CD8-positive, alpha-beta memory T cell (primary cell): ENCODE measurements at regions not wholly inside any gene's neighbourhood (a gene's known extent, or its start where the extent isn't known, plus 50 kb on each side); places are given as distances from the start of the nearest gene placed in this dataset.

Source experiments
- CTCF ChIA-PET: fragments of 350-600 bp; sonication (Branson Sonifier 250); formaldehyde crosslinking; loops from one replicate; lab custom pipeline; 2021; ENCODE audit warnings: antibody characterized with exemption; lab: Charles Lee
- POLR2A ChIA-PET: fragments of 350-600 bp; sonication (Branson Sonifier 250); formaldehyde crosslinking; loops from one replicate; lab custom pipeline; 2021; ENCODE audit warnings: antibody characterized with exemption; lab: Charles Lee
- DNase-seq, 5 donors: peaks; one replicate each; pipeline versions ENCODE4 v3.0.0 to v3.0.0-alpha.2; 2020 to 2022; ENCODE audit warnings: mixed read lengths in 1 of 5
- H3K27ac ChIP-seq: one replicate; pipeline ENCODE4 v1.7.0; 2013; ENCODE audit warnings: low read depth, mild to moderate bottlenecking, low read length, moderate library complexity
- H3K27me3 ChIP-seq: 2 replicates; pipeline ENCODE4 v1.7.0; 2013; ENCODE audit warnings: low read length, mild to moderate bottlenecking; ENCODE audit not compliant: insufficient read depth, poor library complexity, severe bottlenecking
- H3K36me3 ChIP-seq: 2 replicates; pipeline ENCODE4 v1.7.0; 2013; ENCODE audit warnings: mild to moderate bottlenecking, low read length, moderate library complexity; ENCODE audit not compliant: insufficient read depth
- H3K4me1 ChIP-seq: 2 replicates; pipeline ENCODE4 v1.7.0; 2013; ENCODE audit warnings: mild to moderate bottlenecking, low read length, moderate library complexity; ENCODE audit not compliant: insufficient read depth
- H3K4me3 ChIP-seq: 2 replicates; pipeline ENCODE4 v1.7.0; 2013; ENCODE audit warnings: mild to moderate bottlenecking, low read length
- H3K9me3 ChIP-seq: 2 replicates; pipeline ENCODE4 v1.7.0; 2013; ENCODE audit warnings: mild to moderate bottlenecking, low read length
- H3K27ac Mint-ChIP-seq, 8 donors: one replicate each; pipeline ENCODE4 v1.8.0; 2020 to 2021; ENCODE audit warnings: mixed read lengths in 8 of 8, mild to moderate bottlenecking in 6 of 8, inconsistent platforms in 3 of 8, moderate library complexity in 3 of 8
- H3K27me3 Mint-ChIP-seq, 2 donors: one replicate each; pipeline ENCODE4 v1.8.0; 2020 to 2021; ENCODE audit warnings: mixed read lengths in 2 of 2, mild to moderate bottlenecking in 1 of 2, moderate library complexity in 1 of 2
- H3K36me3 Mint-ChIP-seq, 3 donors: one replicate each; pipeline ENCODE4 v1.8.0; 2020 to 2021; ENCODE audit warnings: mixed read lengths in 3 of 3, inconsistent platforms in 1 of 3, mild to moderate bottlenecking in 1 of 3
- H3K4me1 Mint-ChIP-seq, 3 donors: one replicate each; pipeline ENCODE4 v1.8.0; 2020 to 2021; ENCODE audit warnings: mixed read lengths in 3 of 3, inconsistent platforms in 1 of 3, mild to moderate bottlenecking in 1 of 3
- H3K4me3 Mint-ChIP-seq, 7 donors: one replicate each; pipeline ENCODE4 v1.8.0; 2020 to 2021; ENCODE audit warnings: mixed read lengths in 7 of 7, mild to moderate bottlenecking in 6 of 7, moderate library complexity in 4 of 7, inconsistent platforms in 2 of 7
- H3K9me3 Mint-ChIP-seq, 5 donors: one replicate each; pipeline ENCODE4 v1.8.0; 2020 to 2022; ENCODE audit warnings: mixed read lengths in 5 of 5, mild to moderate bottlenecking in 3 of 5, moderate library complexity in 2 of 5, inconsistent platforms in 1 of 5

DNA sequence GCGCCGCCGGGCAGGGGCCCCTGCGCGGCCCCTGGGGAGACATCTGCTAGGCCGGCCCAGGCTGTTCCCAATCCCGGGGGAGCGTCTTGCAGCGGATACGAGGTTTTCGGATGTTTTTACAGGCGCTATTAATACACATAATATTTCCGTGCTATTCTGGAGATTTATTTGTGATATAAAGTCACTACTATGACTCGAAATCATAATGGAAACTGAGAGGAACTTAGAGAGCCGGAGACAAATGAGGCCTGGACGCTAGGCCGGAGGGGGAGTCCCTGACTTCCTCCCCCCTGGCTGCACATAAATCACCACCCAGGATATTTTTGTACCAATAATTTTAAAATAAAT, 91.7 kb upstream of the ANO1 start:
- no peaks in the 10 kb centered on the region for H3K4me1 ChIP-seq
- CTCF ChIA-PET = no interaction called here
- no peak for DNase-seq
- no peak overlapping the region for H3K4me3 ChIP-seq
- no peaks in the 10 kb centered on the region for H3K36me3 ChIP-seq
- H3K9me3 Mint-ChIP-seq = no peaks in the 10 kb centered on the region
- no peak overlapping the region for H3K27ac ChIP-seq
- no peaks in the 10 kb centered on the region for H3K27me3 ChIP-seq
- H3K36me3 Mint-ChIP-seq = no peaks in the 10 kb centered on the region
- no peak overlapping the region for H3K4me3 Mint-ChIP-seq
- H3K9me3 ChIP-seq = no peaks in the 10 kb centered on the region
- POLR2A ChIA-PET = no interaction called here
- no peaks in the 10 kb centered on the region for H3K4me1 Mint-ChIP-seq
- peaks cover 20 to 69% of the 10 kb centered on the region in 2 donors for H3K27me3 Mint-ChIP-seq
- no peak overlapping the region for H3K27ac Mint-ChIP-seq

DNA sequence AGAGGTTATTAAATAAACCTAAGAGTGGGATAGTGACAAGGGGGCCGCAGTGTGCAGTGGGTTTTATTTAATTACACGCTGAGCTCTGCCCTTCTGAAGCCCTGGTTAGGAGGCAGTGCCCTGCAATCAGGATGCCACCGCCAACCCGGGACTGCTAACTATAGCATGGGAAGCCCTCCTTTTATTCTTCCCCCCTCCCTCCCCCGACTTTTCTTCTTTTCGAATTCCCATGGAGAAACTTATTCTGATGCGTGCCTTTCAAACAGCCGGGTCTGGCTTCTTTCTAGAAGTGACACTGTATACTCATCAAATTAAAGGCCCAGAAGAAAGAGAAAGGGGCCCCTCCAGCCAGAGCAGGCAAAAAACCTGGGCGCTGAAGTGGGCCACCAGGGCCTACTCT, 91.3 kb upstream of the ANO1 start:
- H3K9me3 Mint-ChIP-seq = no peaks in the 10 kb centered on the region
- H3K27me3 Mint-ChIP-seq = peaks cover 20 to 66% of the 10 kb centered on the region in 2 donors
- Histone ChIP-seq H3K36me3 (no peaks in the 10 kb centered on the region), H3K4me3 (no peak overlapping the region), H3K27me3 (no peaks in the 10 kb centered on the region), H3K27ac (no peak overlapping the region), H3K9me3 (no peaks in the 10 kb centered on the region), H3K4me1 (no peaks in the 10 kb centered on the region)
- CTCF ChIA-PET = no interaction called here
- no peak for DNase-seq
- no peak overlapping the region for H3K27ac Mint-ChIP-seq
- no peaks in the 10 kb centered on the region for H3K4me1 Mint-ChIP-seq
- H3K36me3 Mint-ChIP-seq = no peaks in the 10 kb centered on the region
- H3K4me3 Mint-ChIP-seq = no peak overlapping the region
- POLR2A ChIA-PET = no interaction called here

DNA sequence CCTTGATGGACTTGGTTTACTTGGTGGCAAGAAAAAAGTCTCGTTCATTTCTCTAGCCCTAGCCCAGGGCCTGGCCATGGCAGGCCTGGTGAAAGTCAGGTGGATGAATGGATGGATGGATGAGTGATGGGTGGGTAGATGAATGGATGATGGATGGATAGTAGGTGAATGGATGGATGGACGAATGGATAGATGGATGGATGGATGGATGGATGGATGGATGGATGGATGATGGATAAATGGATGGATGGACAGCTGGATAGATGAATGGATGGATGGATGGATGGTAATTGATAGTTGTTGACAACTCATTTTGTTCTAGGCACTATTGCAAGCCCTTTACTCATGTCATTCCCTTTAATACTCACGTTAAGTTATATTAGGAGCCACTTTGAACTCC, 86.1 kb upstream of the ANO1 start:
- Histone ChIP-seq H3K4me1 (no peaks in the 10 kb centered on the region), H3K9me3 (no peaks in the 10 kb centered on the region), H3K27me3 (no peaks in the 10 kb centered on the region), H3K36me3 (no peaks in the 10 kb centered on the region), H3K4me3 (no peak overlapping the region), H3K27ac (no peak overlapping the region)
- no peak overlapping the region for H3K27ac Mint-ChIP-seq
- ChIA-PET CTCF (no interaction called here), POLR2A (no interaction called here)
- H3K27me3 Mint-ChIP-seq = peaks cover 16 to 31% of the 10 kb centered on the region in 2 donors
- H3K4me3 Mint-ChIP-seq = no peak overlapping the region
- H3K36me3 Mint-ChIP-seq = no peaks in the 10 kb centered on the region
- no peaks in the 10 kb centered on the region for H3K4me1 Mint-ChIP-seq
- H3K9me3 Mint-ChIP-seq = peaks cover 0 to 8% (median 3%) of the 10 kb centered on the region in 5 donors
- no peak for DNase-seq

DNA sequence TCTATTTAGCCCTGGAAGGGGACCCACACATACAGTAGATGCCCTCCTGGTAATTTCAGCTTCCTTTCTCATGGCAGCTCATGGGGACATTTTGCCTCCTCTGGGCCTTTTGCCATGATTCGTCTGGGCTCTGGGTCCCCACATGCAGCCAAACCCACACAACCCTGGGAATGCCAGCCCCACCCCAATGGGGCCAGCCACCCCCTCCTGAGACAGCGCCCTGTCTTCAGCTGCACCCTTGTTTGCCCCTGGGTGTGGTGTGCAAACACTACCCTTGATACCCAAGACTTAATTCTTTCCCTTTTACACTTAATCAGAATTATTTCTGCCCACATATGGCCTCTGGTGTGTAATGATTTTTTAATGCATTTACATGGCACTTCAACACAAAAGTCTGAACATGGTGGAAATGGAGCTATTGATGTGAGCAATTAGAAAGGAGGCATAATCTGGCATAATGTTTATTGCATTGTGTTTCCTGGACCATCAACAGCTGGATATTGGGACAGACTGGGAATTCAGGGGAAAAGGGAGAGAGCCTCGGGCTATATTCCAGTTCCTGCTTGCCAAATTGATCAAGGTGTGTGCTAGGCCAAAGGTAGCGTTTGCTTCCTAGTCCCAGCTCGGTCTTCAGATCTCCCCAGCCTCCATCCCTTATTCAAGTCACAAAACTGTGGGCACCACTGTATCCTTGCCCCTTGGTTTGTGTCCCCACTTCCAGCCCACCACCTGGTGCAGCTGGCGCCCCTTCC, 85.0 kb upstream of the ANO1 start:
- Mint-ChIP-seq H3K4me1 (no peaks in the 10 kb centered on the region), H3K9me3 (peaks cover 0 to 8% (median 3%) of the 10 kb centered on the region in 5 donors), H3K36me3 (no peaks in the 10 kb centered on the region), H3K4me3 (no peak overlapping the region), H3K27ac (no peak overlapping the region), H3K27me3 (peaks cover 12 to 33% of the 10 kb centered on the region in 2 donors)
- ChIA-PET POLR2A (no interaction called here), CTCF (no interaction called here)
- H3K4me3 ChIP-seq = no peak overlapping the region
- no peaks in the 10 kb centered on the region for H3K9me3 ChIP-seq
- H3K27me3 ChIP-seq = no peaks in the 10 kb centered on the region
- no peaks in the 10 kb centered on the region for H3K36me3 ChIP-seq
- DNase-seq = no peak
- H3K27ac ChIP-seq = no peak overlapping the region
- no peaks in the 10 kb centered on the region for H3K4me1 ChIP-seq

DNA sequence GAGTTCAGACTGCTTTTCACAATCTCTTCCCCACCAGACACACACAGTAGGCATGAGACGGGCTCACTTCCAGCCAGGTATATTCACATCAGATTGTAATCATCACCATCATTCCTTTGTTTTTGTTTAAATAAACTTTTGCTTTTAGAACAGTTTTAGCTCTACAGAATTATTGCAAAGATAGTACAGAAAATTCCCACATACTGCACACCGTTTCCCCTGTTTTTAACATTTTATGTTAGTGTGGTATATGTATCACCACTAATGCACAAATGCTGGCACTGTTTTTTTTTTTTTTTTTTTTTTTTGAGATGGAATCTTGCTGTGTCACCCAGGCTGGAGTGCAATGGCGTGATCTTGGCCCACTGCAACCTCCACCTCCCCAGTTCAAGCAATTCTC, 83.3 kb upstream of the ANO1 start:
- H3K4me3 ChIP-seq = no peak overlapping the region
- CTCF ChIA-PET = no interaction called here
- H3K27ac Mint-ChIP-seq = no peak overlapping the region
- no peaks in the 10 kb centered on the region for H3K27me3 ChIP-seq
- peaks cover 0 to 8% (median 3%) of the 10 kb centered on the region in 5 donors for H3K9me3 Mint-ChIP-seq
- no peak overlapping the region for H3K4me3 Mint-ChIP-seq
- H3K27me3 Mint-ChIP-seq = peaks cover 15 to 35% of the 10 kb centered on the region in 2 donors
- H3K27ac ChIP-seq = no peak overlapping the region
- H3K4me1 Mint-ChIP-seq = no peaks in the 10 kb centered on the region
- no peak for DNase-seq
- no peaks in the 10 kb centered on the region for H3K9me3 ChIP-seq
- POLR2A ChIA-PET = no interaction called here
- no peaks in the 10 kb centered on the region for H3K36me3 Mint-ChIP-seq
- H3K4me1 ChIP-seq = no peaks in the 10 kb centered on the region
- H3K36me3 ChIP-seq = no peaks in the 10 kb centered on the region

DNA sequence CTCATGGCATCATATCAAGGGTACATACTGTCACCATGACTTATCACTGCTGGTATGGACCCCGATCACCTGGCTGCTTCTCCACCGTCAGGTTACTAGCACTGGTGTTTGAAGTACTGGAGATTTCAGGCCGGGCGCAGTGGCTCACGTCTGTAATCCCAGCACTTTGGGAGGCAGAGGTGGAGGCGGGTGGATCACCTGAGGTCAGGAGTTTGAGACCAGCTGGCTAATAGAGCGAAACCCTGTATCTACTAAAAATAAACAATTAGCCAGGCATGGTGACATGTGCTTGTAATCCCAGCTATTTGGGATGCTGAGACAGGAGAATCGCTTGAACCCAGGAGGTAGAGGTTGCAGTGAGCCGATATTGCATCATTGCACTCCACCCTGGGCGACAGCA, 82.4 kb upstream of the ANO1 start:
- no peak for DNase-seq
- no peak overlapping the region for H3K27ac Mint-ChIP-seq
- H3K4me3 Mint-ChIP-seq = no peak overlapping the region
- Histone ChIP-seq H3K4me1 (no peaks in the 10 kb centered on the region), H3K9me3 (no peaks in the 10 kb centered on the region), H3K27ac (no peak overlapping the region), H3K4me3 (no peak overlapping the region), H3K27me3 (no peaks in the 10 kb centered on the region), H3K36me3 (no peaks in the 10 kb centered on the region)
- H3K27me3 Mint-ChIP-seq = peaks cover 17 to 35% of the 10 kb centered on the region in 2 donors
- H3K36me3 Mint-ChIP-seq = no peaks in the 10 kb centered on the region
- CTCF ChIA-PET = no interaction called here
- H3K4me1 Mint-ChIP-seq = no peaks in the 10 kb centered on the region
- POLR2A ChIA-PET = no interaction called here
- peaks cover 0 to 8% (median 3%) of the 10 kb centered on the region in 5 donors for H3K9me3 Mint-ChIP-seq

DNA sequence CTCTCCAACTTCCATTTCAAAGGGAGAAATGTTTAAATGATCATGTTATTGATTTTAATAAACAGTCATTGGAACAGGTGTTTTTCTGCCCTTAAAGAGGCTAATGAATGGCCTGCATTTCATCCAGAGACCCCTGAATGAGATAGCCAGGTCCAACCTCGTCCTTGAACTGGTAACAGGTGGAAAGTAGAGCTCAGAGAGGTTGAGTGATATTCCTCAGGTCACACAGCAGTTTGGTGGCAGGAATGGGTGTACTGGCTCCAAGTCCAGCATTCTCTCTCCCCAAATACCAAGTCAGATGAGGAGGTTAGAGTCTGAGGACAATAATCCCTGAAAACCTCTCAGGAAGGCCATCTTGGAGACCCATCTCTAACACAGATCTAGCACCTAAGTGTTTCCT, 81.7 kb upstream of the ANO1 start:
- H3K27me3 Mint-ChIP-seq = peaks cover 17 to 30% of the 10 kb centered on the region in 2 donors
- H3K4me3 Mint-ChIP-seq = no peak overlapping the region
- Histone ChIP-seq H3K36me3 (no peaks in the 10 kb centered on the region), H3K4me3 (no peak overlapping the region), H3K4me1 (no peaks in the 10 kb centered on the region), H3K9me3 (no peaks in the 10 kb centered on the region), H3K27ac (no peak overlapping the region), H3K27me3 (no peaks in the 10 kb centered on the region)
- no peak for DNase-seq
- H3K4me1 Mint-ChIP-seq = no peaks in the 10 kb centered on the region
- H3K9me3 Mint-ChIP-seq = peaks cover 0 to 8% (median 3%) of the 10 kb centered on the region in 5 donors
- no peak overlapping the region for H3K27ac Mint-ChIP-seq
- POLR2A ChIA-PET = no interaction called here
- CTCF ChIA-PET = no interaction called here
- no peaks in the 10 kb centered on the region for H3K36me3 Mint-ChIP-seq

DNA sequence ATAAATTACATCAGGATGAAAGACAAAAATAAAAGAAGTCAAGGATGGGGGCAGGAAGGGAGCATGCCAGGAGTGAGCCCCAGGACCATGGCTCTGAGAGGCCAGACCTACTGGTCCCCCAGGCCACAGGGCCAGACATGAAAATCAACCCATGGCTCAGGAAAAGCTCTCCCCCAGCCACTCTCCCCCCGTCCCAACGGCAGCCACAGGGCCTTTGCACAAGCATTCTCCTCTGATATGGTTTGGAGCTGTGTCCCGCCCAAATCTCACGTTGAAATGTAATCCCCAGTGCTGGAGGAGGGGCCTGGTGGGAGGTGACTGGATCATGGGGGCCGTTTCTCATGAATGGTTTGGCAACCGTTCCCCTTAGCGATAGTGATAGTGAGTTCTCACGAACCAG, 80.8 kb upstream of the ANO1 start:
- ChIA-PET CTCF (no interaction called here), POLR2A (no interaction called here)
- no peak overlapping the region for H3K27ac ChIP-seq
- no peaks in the 10 kb centered on the region for H3K9me3 ChIP-seq
- H3K36me3 ChIP-seq = no peaks in the 10 kb centered on the region
- no peak overlapping the region for H3K27ac Mint-ChIP-seq
- peaks cover 0 to 8% (median 3%) of the 10 kb centered on the region in 5 donors for H3K9me3 Mint-ChIP-seq
- H3K36me3 Mint-ChIP-seq = no peaks in the 10 kb centered on the region
- H3K4me1 Mint-ChIP-seq = no peaks in the 10 kb centered on the region
- no peaks in the 10 kb centered on the region for H3K27me3 ChIP-seq
- no peaks in the 10 kb centered on the region for H3K4me1 ChIP-seq
- H3K27me3 Mint-ChIP-seq = peaks cover 15 to 31% of the 10 kb centered on the region in 2 donors
- no peak overlapping the region for H3K4me3 ChIP-seq
- DNase-seq = no peak
- H3K4me3 Mint-ChIP-seq = no peak overlapping the region
